Calu3 (cell line): ENCODE measurements at regions not wholly inside any gene's neighbourhood (a gene's known extent, or its start where the extent isn't known, plus 50 kb on each side); places are given as distances from the start of the nearest gene placed in this dataset.
A peak's percentile ranks its signal among the peaks of the same experiment; 100 is the strongest.

Experiments
- BruUV-seq: library from RNA; stranded (reverse); fragments of 400-500 nt; replicated peaks from 2 replicates; lab custom pipeline; 2021; lab: Mats Ljungman, UMichigan
- CTCF ChIA-PET: fragments of 300-600 bp; sonication (Branson Sonifier 250); formaldehyde crosslinking; loops from one replicate; lab custom pipeline; 2022; ENCODE audit warnings: antibody characterized with exemption; lab: Charles Lee
- DNase-seq: peaks from one replicate; pipeline ENCODE4 v3.0.0; 2022
- H3K27ac Mint-ChIP-seq: one replicate; pipeline ENCODE4 v1.8.0; 2022; ENCODE audit warnings: mixed read lengths; ENCODE audit not compliant: unreplicated experiment
- H3K27me3 Mint-ChIP-seq: one replicate; pipeline ENCODE4 v1.8.0; 2022; ENCODE audit warnings: mixed read lengths; ENCODE audit not compliant: unreplicated experiment
- H3K36me3 Mint-ChIP-seq: one replicate; pipeline ENCODE4 v1.8.0; 2022; ENCODE audit warnings: mild to moderate bottlenecking, moderate library complexity, mixed read lengths; ENCODE audit not compliant: insufficient read depth, unreplicated experiment
- H3K4me1 Mint-ChIP-seq: one replicate; pipeline ENCODE4 v1.8.0; 2022; ENCODE audit warnings: mild to moderate bottlenecking, low read depth, mixed read lengths; ENCODE audit not compliant: unreplicated experiment
- H3K4me3 Mint-ChIP-seq: one replicate; pipeline ENCODE4 v1.8.0; 2022; ENCODE audit warnings: mild to moderate bottlenecking, low read depth, moderate library complexity, mixed read lengths; ENCODE audit not compliant: unreplicated experiment
- H3K9me3 Mint-ChIP-seq: one replicate; pipeline ENCODE4 v1.8.0; 2022; ENCODE audit warnings: low read depth, mixed read lengths; ENCODE audit not compliant: unreplicated experiment
- CTCF ChIP-seq: fragments of 200-600 bp; IDR thresholded peaks from one replicate; pipeline ENCODE4 v1.8.0; 2022; ENCODE audit warnings: antibody characterized with exemption; ENCODE audit not compliant: unreplicated experiment
- intact Hi-C: fragments of 100-400 bp; cut with micrococcal nuclease; formaldehyde crosslinking; loops from one replicate; pipeline ENCODE4 v1.10.0; 2022; ENCODE audit not compliant: unreplicated experiment

GRCh38 chr2:211035548-211036185 lies 479.3 kb downstream of the CPS1 start:
- no peaks in the 10 kb centered on the region for H3K27me3 Mint-ChIP-seq
- CTCF ChIA-PET = interaction anchor here (1.0 kb wide), 1 partner anchor 533 kb away, joined by 4 read pairs; no protein-coding TSS in a partner anchor
- no peak overlapping the region for H3K27ac Mint-ChIP-seq
- no TSS peak for BruUV-seq
- intact Hi-C loops = loop anchor here (1.0 to 10.0 kb wide), 5 partner anchors 372 to 1512 kb away; no protein-coding TSS in a partner anchor
- no peak overlapping the region for H3K4me3 Mint-ChIP-seq
- no peaks in the 10 kb centered on the region for H3K36me3 Mint-ChIP-seq
- peak; percentile 49 for TF ChIP-seq CTCF
- H3K9me3 Mint-ChIP-seq = no peaks in the 10 kb centered on the region
- H3K4me1 Mint-ChIP-seq = peaks cover 10% of the 10 kb centered on the region
- peak; percentile 26 for DNase-seq

GRCh38 chr2:211045025-211045424 lies 488.6 kb downstream of the CPS1 start:
- no peak for DNase-seq
- Mint-ChIP-seq H3K27ac (no peak overlapping the region), H3K36me3 (no peaks in the 10 kb centered on the region), H3K9me3 (no peaks in the 10 kb centered on the region), H3K4me3 (no peak overlapping the region), H3K27me3 (no peaks in the 10 kb centered on the region), H3K4me1 (no peaks in the 10 kb centered on the region)
- intact Hi-C loops = no loop called here
- BruUV-seq = no TSS peak
- CTCF ChIA-PET = interaction anchor here (0.6 kb wide), 3 partner anchors 278 to 1079 kb away, joined by 3 to 4 read pairs (median 4); no protein-coding TSS in a partner anchor
- TF ChIP-seq CTCF = no peak

GRCh38 chr2:211049321-211050018 lies 493.1 kb downstream of the CPS1 start:
- Mint-ChIP-seq H3K9me3 (peaks cover 2% of the 10 kb centered on the region), H3K27ac (no peak overlapping the region), H3K4me3 (no peak overlapping the region), H3K4me1 (no peaks in the 10 kb centered on the region), H3K36me3 (no peaks in the 10 kb centered on the region), H3K27me3 (no peaks in the 10 kb centered on the region)
- intact Hi-C loops = no loop called here
- DNase-seq = no peak
- CTCF ChIA-PET = no interaction called here
- BruUV-seq = no TSS peak
- no peak for TF ChIP-seq CTCF

DNA sequence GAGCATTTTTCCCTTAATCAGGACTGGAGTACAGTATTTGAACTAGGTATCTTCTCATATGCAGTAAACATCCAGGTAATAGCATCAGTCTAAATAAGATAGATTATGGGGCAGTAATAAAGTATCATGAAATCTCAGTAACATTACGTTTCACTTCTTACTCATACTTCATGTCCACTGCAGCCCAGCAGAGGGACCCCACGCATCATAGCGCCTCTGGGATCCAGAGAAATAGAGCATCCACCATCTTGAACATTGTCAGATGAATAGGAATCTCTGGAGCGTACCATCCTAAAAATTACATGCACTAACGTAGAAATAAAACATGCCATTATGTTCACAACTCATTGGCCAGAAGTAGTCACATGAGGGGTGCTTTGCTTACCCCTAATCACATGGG lies 499.0 kb downstream of the CPS1 start:
- H3K27ac Mint-ChIP-seq = no peak overlapping the region
- no peaks in the 10 kb centered on the region for H3K36me3 Mint-ChIP-seq
- no peaks in the 10 kb centered on the region for H3K27me3 Mint-ChIP-seq
- intact Hi-C loops = no loop called here
- CTCF ChIA-PET = no interaction called here
- H3K4me1 Mint-ChIP-seq = no peaks in the 10 kb centered on the region
- peak; percentile 10 for DNase-seq
- H3K9me3 Mint-ChIP-seq = peaks cover 2% of the 10 kb centered on the region
- H3K4me3 Mint-ChIP-seq = no peak overlapping the region
- no peak for TF ChIP-seq CTCF
- no TSS peak for BruUV-seq
